GM18502 (cell line): ENCODE measurements at regions not wholly inside any gene's neighbourhood (a gene's known extent, or its start where the extent isn't known, plus 50 kb on each side); places are given as distances from the start of the nearest gene placed in this dataset.

Source experiments
- ATAC-seq: cut with Tn5 transposase; IDR thresholded peaks from one replicate; pipeline ENCODE4 v1.9.1; 2021; ENCODE audit warnings: mild to moderate bottlenecking; ENCODE audit not compliant: unreplicated experiment, poor library complexity

DNA sequence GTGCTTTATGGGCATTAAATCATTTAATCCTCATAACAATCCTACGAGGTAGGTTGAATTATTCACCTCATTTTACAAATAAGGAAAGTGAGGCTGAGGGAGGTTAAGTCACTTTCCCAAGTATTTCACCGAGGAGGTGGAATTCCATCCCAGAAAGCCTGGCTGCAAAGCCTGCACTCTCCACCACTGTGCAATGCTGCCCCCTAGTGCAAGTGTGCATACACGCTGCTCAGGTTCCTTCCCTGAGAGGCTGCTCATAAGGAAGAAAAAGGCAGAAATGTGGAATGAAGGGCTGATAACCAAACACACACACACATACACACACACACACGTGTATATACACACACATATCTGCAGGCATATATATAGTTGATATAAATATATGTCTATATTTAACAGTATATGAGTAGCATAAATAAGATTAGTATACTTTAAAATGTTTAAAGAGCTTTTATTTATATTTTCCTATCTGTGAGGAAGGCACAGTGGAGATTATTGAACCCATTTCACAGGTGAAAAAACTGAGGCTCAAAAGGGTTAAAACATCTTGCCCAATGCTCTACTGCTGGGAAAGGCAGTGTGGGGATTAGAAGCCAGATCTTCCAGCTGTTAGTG lies 714.5 kb upstream of the TENM3 start:
- peak; percentile 81 for ATAC-seq

- no peak for ATAC-seq
Observed at GRCh38 chr4:181529537-181529936, 713.7 kb upstream of the TENM3 start.

DNA sequence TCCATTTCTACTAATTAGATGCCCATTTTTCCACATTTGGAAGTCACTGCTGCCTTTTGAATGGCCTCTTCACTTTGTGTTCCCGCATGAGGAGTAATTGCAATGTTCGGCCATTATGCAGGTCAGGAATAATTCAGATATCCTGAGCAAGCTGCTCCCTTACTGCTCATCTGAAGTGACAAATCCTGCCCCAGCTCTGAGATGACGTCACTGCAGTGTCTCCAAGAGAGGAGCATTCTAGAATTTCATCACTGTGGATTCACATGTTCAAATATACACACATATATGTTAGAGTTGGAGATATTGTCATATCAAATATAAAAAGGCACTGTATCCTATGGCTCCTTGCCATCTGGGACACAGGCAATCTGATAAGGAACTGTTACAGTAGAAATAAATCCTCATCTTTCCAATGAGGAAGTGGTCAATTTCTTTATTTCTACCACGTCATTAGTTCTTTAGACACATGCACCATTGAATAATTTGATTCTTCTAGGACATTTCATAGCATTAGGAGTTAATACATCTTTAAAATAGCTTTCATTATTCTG lies 706.9 kb upstream of the TENM3 start:
- no peak for ATAC-seq

DNA sequence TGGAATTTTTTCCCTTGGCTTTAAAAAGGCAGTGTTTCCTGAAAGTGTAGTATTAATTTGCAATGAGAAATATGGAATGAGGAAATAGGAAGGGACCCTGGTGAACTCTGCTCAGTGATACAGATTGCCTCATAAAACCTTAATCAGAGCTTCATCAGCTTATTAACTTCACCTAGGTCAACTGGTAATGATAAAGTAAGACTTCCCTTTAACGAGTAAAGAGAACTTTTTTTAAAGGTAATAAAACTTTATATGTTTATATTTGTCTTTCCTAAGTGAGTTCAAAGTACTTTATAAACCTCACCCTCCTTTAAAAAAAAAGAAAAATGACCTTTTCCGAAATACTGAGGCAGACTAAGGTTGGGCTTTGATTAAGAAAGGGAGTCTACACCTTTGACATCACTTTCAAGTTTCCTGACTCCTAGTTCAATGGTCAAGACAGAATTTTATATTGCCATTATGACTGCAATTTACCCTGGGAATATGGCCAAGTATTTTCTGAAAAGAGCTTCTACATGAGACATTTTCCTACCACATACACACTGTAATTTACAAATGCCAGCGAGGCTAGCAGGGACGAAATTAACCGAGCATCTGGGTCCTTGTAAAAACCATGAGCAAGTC lies 706.3 kb upstream of the TENM3 start:
- ATAC-seq, result no peak

DNA sequence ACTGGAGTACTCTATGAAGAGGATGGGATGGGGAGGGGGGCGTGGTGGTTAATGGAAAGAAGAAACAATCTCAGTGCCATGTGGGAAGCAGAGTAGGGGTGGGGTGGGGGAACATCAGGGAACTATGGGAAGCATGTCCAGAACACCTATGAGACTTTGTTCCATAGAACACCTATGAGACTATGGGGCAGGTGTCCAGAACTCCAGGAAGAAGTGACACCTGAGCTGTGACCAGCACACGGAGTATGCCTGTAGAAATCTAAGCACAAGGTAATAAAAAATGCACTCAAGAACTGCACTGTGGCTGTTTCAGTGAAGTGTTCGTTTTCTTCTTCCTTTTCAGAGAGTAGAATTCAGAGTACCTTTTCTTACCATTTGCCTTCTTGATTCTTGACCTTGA lies 704.8 kb upstream of the TENM3 start:
- ATAC-seq, result no peak

- no peak for ATAC-seq
Observed at GRCh38 chr4:181541396-181541795, 701.8 kb upstream of the TENM3 start.

DNA sequence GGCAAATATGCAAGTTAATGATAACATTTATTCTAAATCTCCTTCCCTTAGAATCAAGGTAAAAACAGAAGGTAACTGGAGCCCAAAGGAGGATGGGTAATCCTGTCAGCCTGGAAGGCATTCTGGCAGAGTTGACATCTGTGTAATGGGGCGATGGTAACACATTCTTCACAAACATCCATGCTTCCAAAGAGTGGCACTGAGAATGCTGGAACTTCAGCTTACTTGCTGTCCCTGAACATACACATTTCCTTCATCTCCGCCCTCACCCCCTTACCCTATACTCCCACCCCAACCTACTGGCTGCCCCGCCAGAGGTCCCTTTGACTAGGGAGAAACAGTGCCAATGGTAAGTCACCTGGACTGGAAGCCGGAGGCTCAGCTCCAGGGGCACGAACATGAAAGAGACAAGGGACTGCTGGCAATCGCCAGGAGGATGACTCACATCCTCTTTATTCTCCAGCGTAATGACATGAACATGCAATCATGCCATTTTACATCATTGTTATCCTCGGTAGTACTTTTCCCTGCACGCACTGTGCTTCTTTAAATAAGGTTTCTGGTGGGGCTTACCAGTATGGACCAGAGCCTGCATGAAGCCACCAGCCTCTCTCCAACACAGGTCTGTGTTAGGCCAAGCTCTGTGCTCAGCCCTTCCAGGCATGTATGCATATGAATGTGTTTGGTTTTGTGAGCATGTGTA lies 694.2 kb upstream of the TENM3 start:
- no peak for ATAC-seq

DNA sequence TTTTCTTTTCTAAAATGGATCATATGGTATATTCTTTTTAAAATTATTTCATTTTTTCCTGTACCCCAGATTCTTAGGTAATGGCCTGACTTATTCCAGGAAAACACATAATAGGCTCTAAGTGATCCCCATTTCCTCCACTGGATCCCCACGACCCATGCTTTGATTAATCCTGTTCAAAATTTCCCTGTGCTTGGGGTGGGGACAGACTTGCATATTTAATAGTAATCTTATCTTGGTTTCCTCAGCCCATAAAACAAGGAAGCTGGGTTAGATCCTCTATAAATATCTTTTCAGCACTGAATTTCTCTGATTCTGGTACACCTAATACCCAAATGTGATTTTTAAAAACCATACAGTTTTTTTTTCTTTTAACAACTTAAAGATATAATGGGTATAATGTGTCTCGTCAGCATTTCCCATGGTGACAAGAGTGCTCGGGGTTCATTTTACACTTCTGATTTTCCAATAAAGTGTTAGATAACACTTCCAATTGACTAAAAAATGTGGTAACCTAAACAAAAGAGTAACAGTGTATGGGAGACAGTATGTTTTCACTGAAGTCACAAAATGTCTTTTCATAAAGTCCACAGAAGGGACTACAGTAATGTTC lies 693.5 kb upstream of the TENM3 start:
- no peak for ATAC-seq

GRCh38 chr4:181550381-181550780 lies 692.8 kb upstream of the TENM3 start:
- ATAC-seq, result no peak

- ATAC-seq, result no peak
Observed at GRCh38 chr4:181559637-181560036, 683.6 kb upstream of the TENM3 start.

DNA sequence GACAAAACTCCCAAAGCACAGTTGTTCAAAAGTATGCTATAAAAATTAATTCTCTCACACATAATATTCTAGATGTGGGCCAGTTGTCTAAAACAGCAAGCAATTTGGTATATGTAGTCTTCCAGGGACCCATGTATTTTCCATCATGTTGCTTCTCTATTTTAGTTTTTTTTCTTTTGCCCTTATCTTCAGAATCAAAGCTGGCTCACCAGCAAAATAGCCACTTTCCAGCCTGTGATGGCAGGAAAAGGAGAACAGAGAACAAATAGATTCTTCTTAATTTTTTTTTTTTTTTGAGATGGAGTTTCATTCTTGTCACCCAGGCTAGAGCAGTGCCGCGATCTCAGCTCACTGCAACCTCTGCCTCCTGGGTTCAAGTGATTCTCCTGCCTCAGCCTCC lies 680.8 kb upstream of the TENM3 start:
- ATAC-seq, result no peak

DNA sequence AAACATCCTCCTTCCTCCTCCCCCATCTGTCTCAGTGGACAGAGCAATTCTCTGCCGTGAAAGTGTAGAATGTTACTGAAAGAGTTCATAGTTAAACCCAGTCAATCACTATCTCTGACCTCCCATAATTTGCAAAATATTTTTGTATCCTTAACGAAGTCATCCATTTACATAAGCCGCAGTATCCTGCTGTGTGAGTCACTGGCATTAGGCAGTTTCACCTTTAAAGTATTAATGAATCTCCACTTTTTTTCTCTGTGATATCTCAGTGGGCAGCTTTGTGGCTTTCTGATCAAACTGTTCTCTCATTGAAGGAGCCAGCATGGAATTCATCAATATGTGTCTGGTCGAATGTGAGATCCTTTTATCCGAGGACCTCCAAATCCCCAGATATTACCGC lies 678.6 kb upstream of the TENM3 start:
- ATAC-seq, result no peak

DNA sequence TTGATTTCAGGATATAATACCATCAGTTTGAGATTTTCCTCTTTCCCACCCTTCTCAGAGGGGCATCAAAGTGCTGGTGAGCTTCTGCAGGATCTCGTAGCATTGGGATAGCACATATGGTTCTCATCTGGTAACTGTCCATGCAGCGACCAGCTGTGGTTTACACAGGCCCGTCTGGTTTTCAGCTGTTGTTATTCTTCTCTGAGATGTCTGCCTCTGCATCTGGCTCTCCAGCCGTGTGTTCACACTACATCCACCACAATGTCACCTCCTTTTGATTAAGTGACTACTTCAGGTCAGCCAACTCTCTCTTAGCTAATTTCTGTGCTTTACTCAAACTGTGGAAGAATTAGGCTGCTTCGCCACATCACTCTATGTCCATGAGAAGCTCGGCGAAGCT lies 676.7 kb upstream of the TENM3 start:
- no peak for ATAC-seq

GRCh38 chr4:181569553-181569952 lies 673.6 kb upstream of the TENM3 start:
- peak; percentile 86 for ATAC-seq

DNA sequence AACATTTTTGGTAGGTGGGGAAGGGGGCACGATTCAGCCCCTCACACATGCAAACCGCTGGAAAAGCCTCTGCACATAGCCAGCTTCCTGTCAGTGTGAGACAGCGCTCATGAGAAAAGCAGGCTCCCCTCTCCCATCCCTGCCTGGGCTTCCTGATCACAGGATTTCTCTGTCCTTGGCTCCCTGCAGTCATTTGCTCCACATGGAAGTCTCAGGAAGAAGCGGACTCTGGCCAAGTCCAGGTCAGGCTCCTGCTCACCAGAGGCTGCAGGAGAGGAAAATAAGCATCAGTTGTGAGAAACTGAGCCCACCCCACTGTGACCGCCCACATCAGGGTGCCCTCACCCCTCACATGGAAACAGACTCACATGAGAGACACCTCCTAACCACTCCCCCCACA lies 664.3 kb upstream of the TENM3 start:
- ATAC-seq, result no peak

- no peak for ATAC-seq
Observed at GRCh38 chr4:181579486-181579885, 663.7 kb upstream of the TENM3 start.

DNA sequence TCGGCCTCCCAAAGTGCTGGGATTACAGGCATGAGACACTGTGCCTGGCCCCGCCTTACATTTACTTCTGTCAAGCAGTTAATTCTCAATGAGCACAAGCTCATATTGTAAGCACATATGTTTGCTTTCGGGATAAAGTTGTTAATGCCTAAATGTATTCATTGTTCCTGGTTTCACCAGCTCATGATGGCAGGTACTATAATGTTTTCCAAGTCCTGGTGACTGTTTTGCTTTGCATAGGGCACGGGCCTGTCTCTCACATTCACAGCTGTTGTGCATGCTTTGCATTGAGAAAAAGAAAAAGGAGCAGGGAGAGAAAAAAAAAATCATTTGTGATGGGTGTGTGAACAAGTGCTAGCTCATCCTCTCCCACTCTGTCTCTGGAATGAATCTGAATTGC lies 661.2 kb upstream of the TENM3 start:
- ATAC-seq, result no peak

DNA sequence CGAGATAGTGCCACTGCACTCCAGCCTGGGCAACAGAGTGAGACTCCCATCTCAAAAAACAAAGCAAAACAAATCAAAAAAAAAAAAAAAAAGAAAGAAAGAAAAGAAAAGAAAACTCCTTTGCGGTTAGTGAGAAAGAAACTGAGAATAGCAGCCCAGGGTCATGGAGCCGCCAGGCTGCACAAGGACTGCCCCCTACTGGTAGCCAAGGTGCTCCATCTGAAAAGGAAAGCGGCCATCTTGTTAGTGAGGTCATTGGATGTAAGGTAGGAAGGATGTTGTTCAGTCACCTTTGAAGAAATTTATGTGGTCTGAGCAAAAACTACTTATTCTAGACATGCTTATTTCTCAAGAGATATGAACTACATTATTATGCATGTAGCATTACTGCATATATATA lies 660.6 kb upstream of the TENM3 start:
- ATAC-seq, result no peak

- ATAC-seq, result no peak
Observed at GRCh38 chr4:181588733-181589302, 654.4 kb upstream of the TENM3 start.

DNA sequence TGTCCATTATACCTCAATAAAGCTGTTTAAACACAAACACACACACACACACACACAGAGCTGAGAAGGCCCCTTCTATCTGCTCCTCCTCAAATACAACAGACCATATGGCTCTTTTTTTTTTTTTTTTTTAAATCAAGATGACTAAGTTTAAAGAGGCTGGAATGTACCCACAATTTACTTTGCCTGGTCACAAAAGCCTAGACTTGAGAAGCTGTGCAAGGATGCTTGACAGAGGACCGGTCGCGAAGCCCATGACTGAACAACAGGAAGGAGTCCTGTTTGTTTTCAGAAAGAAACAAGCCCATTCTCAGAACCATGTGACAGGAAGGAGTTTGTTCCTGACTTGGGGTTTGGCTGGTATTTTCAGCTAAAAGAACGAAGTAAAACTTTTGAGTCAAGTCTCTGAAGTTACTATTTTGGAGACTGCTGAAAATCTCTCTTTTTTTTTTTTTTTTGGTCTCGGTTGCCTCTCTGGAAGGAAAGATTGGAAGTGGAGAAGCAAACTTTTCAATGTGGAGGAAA lies 650.9 kb upstream of the TENM3 start:
- ATAC-seq, result no peak

- no peak for ATAC-seq
Observed at GRCh38 chr4:181593703-181594102, 649.5 kb upstream of the TENM3 start.
